ENCODE measurements at regions not wholly inside any gene's neighbourhood (a gene's known extent, or its start where the extent isn't known, plus 50 kb on each side); places are given as distances from the start of the nearest gene placed in this dataset.

DNA sequence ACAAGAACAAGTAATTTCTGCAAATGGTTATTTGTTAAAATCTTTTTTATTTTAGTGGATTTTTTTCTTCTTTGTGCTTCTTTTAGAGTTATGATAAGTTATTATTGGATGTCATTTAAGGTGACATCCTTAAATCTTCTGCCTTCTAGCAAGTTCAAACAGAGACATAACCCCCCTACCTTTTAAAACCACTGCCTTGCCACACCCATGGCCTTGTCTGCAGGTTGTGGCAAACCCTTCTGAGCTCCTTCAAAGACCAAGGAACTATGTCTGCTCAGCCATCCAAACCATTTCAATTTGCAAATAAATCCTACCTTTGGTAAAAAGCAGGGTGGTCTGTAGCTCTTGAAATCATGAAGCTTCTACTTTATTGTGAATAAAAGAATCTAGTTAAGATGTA lies 241.6 kb downstream of the FAM76B start:
- no peaks in the 10 kb centered on the region for H3K9me3 ChIP-seq
- intact Hi-C loops (cut with DNase I): no loop called here
- H3K27me3 ChIP-seq: no peaks in the 10 kb centered on the region
- no peaks in the 10 kb centered on the region for H3K4me1 ChIP-seq
- no peak for DNase-seq (ENCODE audit: extremely low spot score in 2 of 2)
- H3K4me3 ChIP-seq: no peak overlapping the region
- H3K36me3 ChIP-seq: no peaks in the 10 kb centered on the region
- H3K27ac ChIP-seq: no peak overlapping the region
- TF ChIP-seq CTCF (IDR thresholded peaks at IDR 0.05): no peak
- TF ChIP-seq POLR2AphosphoS5 (IDR thresholded peaks at IDR 0.05; ENCODE audit: insufficient read depth in 1 of 2, low read depth in 1 of 2): no peak
- TF ChIP-seq POLR2A (IDR thresholded peaks at IDR 0.05): no peak

GRCh38 chr11:95547186-95547585 lies 242.4 kb downstream of the FAM76B start:
- no peak for TF ChIP-seq POLR2AphosphoS5 (IDR thresholded peaks at IDR 0.05; ENCODE audit: insufficient read depth in 1 of 2, low read depth in 1 of 2)
- TF ChIP-seq POLR2A (IDR thresholded peaks at IDR 0.05): no peak
- TF ChIP-seq CTCF (IDR thresholded peaks at IDR 0.05): no peak
- H3K4me3 ChIP-seq: no peak overlapping the region
- H3K27ac ChIP-seq: no peak overlapping the region
- H3K36me3 ChIP-seq: no peaks in the 10 kb centered on the region
- no peak for DNase-seq (ENCODE audit: extremely low spot score in 2 of 2)
- H3K9me3 ChIP-seq: no peaks in the 10 kb centered on the region
- H3K27me3 ChIP-seq: no peaks in the 10 kb centered on the region
- H3K4me1 ChIP-seq: no peaks in the 10 kb centered on the region
- intact Hi-C loops (cut with DNase I): no loop called here

DNA sequence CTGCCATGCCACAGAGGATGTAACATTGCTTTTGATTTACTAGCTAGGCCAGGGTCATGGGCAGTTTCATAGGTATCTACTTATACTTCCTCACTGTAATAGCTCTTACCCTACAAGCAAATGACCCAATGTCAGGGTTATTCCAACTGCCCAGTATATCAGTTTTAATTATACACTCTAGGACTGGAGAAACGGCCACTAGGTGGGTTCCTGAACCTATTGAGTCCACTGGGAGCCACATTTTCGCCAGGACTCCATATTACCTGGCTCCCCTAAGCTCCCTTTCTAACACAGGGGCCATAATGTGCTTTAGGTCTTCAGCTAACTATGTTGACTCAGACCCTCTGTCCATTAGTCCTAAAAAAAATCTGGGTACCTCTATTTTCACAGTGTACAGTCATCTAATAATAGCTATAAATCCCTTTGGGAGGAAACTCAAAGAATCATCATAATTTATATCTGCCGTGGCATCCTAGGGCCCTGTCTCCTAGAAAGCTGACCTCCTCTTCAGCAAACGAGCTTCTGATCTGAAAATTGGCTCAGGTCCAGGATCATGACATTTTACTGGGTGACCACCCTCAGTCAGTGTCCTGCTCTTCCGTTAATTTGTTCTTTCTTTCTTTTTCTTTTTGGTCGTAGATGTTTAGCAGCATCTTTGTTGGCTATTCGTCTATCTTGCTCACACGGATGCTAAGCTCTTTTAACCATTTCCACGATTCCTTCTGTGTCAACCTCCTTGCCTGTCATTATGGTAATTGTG lies 244.3 kb downstream of the FAM76B start:
- TF ChIP-seq POLR2A (IDR thresholded peaks at IDR 0.05) (no peak), POLR2AphosphoS5 (IDR thresholded peaks at IDR 0.05; ENCODE audit: insufficient read depth in 1 of 2, low read depth in 1 of 2) (no peak), CTCF (IDR thresholded peaks at IDR 0.05) (no peak)
- Histone ChIP-seq H3K27me3 (no peaks in the 10 kb centered on the region), H3K4me1 (no peaks in the 10 kb centered on the region), H3K4me3 (no peak overlapping the region), H3K27ac (no peak overlapping the region), H3K9me3 (no peaks in the 10 kb centered on the region), H3K36me3 (no peaks in the 10 kb centered on the region)
- DNase-seq (ENCODE audit: extremely low spot score in 2 of 2): no peak
- intact Hi-C loops (cut with DNase I): no loop called here

DNA sequence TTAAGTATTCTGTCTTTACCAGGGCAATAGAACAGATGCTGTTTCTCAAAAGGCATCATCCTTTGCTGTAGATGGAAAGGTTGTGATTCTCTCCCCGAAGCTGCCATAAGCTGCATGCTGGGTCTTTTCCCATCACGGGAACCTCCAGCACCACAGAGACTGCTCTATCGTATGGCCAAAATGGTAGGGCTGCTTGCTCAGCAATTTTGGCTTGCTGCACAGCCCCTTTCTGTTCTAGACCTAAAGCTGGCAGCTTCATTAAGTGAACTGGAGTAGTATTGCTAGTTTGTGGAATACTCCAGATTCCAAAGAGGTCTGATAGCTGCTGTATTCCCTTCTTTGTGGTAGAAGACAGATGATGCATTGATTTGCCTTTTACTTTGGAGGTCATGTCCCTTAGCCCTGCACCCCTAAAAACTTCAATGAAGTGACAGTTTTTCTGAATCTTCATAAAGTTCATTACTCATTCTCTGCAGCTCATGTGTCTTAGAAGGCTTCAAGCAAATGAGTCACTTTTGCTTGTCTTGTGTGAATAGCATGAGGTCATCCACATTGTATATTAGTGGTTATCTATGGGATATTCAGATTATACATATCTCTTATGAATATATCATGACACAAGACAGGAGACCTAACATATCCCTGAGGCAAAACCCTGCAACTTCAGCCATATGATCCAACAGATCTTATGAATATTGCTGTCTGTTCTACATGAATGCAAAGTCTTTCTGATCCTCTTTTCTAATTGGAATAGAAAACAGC lies 245.3 kb downstream of the FAM76B start:
- no peak for TF ChIP-seq POLR2AphosphoS5 (IDR thresholded peaks at IDR 0.05; ENCODE audit: insufficient read depth in 1 of 2, low read depth in 1 of 2)
- TF ChIP-seq CTCF (IDR thresholded peaks at IDR 0.05): no peak
- TF ChIP-seq POLR2A (IDR thresholded peaks at IDR 0.05): no peak
- Histone ChIP-seq H3K27ac (no peak overlapping the region), H3K27me3 (no peaks in the 10 kb centered on the region), H3K9me3 (no peaks in the 10 kb centered on the region), H3K4me3 (no peak overlapping the region), H3K4me1 (no peaks in the 10 kb centered on the region), H3K36me3 (no peaks in the 10 kb centered on the region)
- intact Hi-C loops (cut with DNase I): no loop called here
- no peak for DNase-seq (ENCODE audit: extremely low spot score in 2 of 2)
